ENCODE measurements at regions not wholly inside any gene's neighbourhood (a gene's known extent, or its start where the extent isn't known, plus 50 kb on each side); places are given as distances from the start of the nearest gene placed in this dataset.
"Not testable (repeated sequence)": the region's sequence is repeated elsewhere in the genome, so short reads cannot be mapped to it uniquely, and the experiment has no call there.

DNA sequence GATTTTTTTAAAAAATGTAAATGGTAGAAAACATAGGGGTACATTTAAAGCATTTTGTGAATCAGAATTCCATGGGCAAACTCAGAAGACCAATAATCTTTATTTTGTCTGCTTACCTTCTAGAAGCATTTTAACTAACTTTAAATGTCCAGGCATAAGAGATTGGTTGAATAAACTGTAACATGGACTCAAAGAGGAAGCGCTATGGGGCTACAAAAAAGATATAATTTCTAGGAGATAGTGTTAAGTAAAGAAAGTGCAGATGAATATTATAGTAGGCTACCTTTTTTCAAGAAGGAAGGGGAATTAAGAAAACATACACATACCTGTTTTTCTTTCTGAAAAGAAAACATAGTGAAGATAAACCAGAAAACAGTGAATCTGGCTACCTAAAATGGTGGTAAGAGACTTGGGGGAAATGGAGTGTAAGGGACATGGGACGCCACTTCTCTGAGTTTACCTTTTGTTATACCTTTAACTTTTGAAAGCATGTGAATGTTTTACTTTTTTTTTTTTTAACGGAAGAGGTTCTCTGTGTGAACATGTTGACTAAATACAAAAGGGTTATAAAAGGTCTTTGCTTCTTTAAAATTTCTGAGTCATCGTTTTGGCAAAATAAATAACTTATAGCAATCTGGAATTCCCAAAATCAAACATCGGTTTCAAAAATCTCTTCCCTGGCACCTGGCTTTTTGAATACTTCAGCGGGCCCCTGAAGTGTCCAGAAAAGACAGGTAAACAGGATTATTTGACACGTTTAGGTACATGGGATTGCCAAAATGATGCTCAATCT is 133.4 kb downstream of the OR2B2 start:
- H3K9me3 ChIP-seq: no peaks in the 10 kb centered on the region
- H3K27ac ChIP-seq: no peak overlapping the region
- H3K36me3 ChIP-seq: no peaks in the 10 kb centered on the region
- H3K27me3 ChIP-seq: no peaks in the 10 kb centered on the region
- H3K9ac ChIP-seq (ENCODE audit: low read depth in 2 of 2, low read length in 2 of 2): no peak overlapping the region
- no peaks in the 10 kb centered on the region for H3K4me1 ChIP-seq
- TF ChIP-seq, protein P1, sequence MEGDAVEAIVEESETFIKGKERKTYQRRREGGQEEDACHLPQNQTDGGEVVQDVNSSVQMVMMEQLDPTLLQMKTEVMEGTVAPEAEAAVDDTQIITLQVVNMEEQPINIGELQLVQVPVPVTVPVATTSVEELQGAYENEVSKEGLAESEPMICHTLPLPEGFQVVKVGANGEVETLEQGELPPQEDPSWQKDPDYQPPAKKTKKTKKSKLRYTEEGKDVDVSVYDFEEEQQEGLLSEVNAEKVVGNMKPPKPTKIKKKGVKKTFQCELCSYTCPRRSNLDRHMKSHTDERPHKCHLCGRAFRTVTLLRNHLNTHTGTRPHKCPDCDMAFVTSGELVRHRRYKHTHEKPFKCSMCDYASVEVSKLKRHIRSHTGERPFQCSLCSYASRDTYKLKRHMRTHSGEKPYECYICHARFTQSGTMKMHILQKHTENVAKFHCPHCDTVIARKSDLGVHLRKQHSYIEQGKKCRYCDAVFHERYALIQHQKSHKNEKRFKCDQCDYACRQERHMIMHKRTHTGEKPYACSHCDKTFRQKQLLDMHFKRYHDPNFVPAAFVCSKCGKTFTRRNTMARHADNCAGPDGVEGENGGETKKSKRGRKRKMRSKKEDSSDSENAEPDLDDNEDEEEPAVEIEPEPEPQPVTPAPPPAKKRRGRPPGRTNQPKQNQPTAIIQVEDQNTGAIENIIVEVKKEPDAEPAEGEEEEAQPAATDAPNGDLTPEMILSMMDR (IDR thresholded peaks at IDR 0.05): no peak
- no peak for DNase-seq
- H3K4me3 ChIP-seq: no peak overlapping the region
- intact Hi-C loops (cut with DNase I): no loop called here

DNA sequence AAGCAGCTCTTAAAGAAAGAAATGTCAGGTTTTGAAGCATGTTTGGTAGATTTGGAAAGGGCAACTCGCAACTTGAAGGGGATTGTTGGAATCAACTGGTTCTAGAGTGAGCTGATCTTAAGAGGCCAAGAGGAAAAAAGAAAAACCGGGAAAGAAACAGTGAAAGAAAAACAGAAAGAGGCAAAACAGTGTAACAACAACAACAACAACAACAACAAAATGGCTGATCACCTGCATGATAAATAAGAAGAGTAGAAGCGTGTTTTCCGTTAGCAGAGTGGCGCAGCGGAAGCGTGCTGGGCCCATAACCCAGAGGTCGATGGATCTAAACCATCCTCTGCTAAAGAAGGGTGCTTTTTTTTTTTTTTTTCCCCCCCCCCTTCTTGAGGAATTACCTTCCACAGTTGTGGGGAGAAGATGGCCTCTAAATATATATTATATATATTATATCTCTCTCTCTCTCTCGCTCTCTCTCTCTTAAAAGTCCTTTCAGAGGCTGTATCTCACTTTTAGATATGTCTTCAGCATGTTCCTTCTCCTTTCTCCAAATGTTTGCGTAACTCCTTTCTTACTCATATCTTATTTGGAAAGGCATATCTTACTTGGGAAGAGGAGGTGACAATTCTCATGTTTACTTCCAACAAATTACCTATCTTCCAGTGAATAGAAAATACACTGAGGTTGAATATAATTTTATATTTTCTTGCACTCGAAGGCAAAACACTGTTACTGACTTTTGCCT is 134.4 kb downstream of the OR2B2 start:
- intact Hi-C loops (cut with DNase I): no loop called here
- no peaks in the 10 kb centered on the region for H3K9me3 ChIP-seq
- H3K4me1 ChIP-seq: no peaks in the 10 kb centered on the region
- H3K27ac ChIP-seq: no peak overlapping the region
- DNase-seq: no peak
- no peak overlapping the region for H3K4me3 ChIP-seq
- no peaks in the 10 kb centered on the region for H3K27me3 ChIP-seq
- TF ChIP-seq, protein P1 (IDR thresholded peaks at IDR 0.05): no peak
- H3K36me3 ChIP-seq: no peaks in the 10 kb centered on the region
- no peak overlapping the region for H3K9ac ChIP-seq (ENCODE audit: low read depth in 2 of 2, low read length in 2 of 2)

DNA sequence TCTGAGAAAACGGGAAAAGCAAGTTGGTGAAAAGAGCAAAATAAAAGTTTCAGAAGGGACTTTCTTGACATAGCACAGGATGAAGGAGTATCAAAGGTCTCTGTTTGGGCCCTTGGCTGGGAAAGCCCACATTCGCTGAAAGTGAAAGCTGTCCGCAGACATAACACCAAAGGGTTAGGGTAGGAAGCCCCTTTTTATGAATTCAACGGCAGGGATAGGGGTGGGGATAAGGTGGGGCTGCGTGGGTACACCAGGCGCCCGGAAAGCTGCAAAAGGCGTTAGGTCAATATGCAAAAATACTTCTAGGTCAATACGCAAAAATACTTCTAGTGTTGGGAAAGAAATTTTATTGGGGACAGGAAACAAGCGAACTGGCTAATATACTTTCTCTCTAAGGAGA is 135.1 kb downstream of the OR2B2 start:
- Histone ChIP-seq H3K9ac (ENCODE audit: low read depth in 2 of 2, low read length in 2 of 2) (no peak overlapping the region), H3K27ac (peak overlapping the region; percentile 64), H3K27me3 (no peaks in the 10 kb centered on the region), H3K4me3 (no peak overlapping the region), H3K4me1 (no peaks in the 10 kb centered on the region), H3K9me3 (no peaks in the 10 kb centered on the region), H3K36me3 (no peaks in the 10 kb centered on the region)
- TF ChIP-seq, protein P1 (IDR thresholded peaks at IDR 0.05): no peak
- DNase-seq: peak; percentile 35
- intact Hi-C loops (cut with DNase I): no loop called here

DNA sequence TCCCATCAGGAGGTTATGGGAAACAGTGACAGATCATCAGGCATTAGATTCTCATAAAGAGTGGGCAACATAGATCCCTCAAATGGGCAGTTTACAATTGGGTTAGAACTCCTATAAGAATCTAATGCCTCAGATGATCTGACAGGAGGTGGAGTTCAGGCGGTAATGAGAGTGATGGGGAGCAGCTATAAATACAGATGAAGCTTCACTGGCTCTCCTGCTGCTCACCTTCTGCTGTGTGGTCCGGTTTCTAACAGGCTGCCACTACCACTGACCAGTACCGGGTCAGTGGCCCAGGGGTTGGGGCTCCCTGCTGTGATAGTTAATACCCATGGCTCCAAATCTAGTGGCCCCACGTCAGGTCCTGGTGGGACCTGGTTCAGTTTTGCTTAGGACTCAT is 135.7 kb downstream of the OR2B2 start:
- no peaks in the 10 kb centered on the region for H3K4me1 ChIP-seq

DNA sequence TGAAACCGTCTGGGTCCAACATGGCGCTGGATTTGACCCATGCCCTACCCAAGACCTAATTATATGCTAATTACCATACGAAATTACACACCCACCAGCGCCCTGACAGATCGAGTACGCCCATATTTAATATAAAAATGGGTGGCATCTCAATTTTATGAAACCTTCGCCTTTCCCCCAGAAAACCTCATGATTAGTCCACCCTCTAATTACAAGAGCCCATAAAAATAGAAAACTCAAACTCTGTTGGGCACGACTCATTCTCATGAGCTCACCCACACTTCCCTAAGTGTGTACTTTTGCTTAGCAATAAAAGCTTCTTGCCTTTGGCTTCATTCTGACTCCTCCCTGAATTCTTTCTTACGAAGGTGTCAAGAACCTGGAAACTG is 136.4 kb downstream of the OR2B2 start:
- Histone ChIP-seq H3K9me3 (no peaks in the 10 kb centered on the region), H3K27ac (peak overlapping the region; percentile 64), H3K4me1 (no peaks in the 10 kb centered on the region), H3K9ac (ENCODE audit: low read depth in 2 of 2, low read length in 2 of 2) (peak overlapping the region in 1 of 2 donors; percentile 38), H3K27me3 (no peaks in the 10 kb centered on the region), H3K36me3 (no peaks in the 10 kb centered on the region), H3K4me3 (no peak overlapping the region)
- intact Hi-C loops (cut with DNase I): no loop called here
- DNase-seq: peak; percentile 53
- TF ChIP-seq, protein P1 (IDR thresholded peaks at IDR 0.05): no peak

More for the DNA sequence above, 135.7 kb downstream of the OR2B2 start:
- Histone ChIP-seq H3K27me3 (no peaks in the 10 kb centered on the region), H3K27ac (peak overlapping the region; percentile 64), H3K9me3 (no peaks in the 10 kb centered on the region), H3K36me3 (no peaks in the 10 kb centered on the region), H3K4me3 (no peak overlapping the region), H3K9ac (ENCODE audit: low read depth in 2 of 2, low read length in 2 of 2) (peak overlapping the region in 1 of 2 donors; percentile 26)
- intact Hi-C loops (cut with DNase I): no loop called here
- TF ChIP-seq, protein P1 (IDR thresholded peaks at IDR 0.05): no peak
- DNase-seq: no peak

DNA sequence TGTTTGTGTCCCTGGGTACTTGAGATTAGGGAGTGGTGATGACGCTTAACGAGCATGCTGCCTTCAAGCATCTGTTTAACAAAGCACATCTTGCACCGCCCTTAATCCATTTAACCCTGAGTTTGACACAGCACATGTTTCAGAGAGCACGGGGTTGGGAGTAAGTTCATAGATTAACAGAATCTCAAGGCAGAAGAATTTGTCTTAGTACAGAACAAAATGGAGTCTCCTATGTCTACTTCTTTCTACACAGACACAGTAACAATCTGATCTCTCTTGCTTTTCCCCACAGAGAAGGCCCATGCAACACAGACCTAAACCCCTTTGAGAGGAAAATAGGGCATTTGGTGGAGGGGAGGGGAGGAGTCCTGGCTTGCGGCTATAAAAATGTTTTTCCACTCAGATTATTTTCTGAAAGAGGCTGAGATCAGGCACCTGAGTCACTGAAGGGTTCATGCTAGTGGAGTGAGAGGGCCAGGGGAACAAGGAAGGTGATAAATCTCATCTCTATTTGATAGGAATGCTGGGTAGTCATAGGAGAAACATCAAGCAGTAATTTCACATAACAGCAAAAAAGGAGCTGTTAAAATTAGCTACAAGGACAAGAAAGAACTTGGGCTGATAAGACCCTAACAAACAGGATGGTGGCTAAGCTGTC is 136.9 kb downstream of the OR2B2 start:
- H3K4me1 ChIP-seq; intact Hi-C loops (cut with DNase I); DNase-seq; H3K4me3 ChIP-seq; H3K27me3 ChIP-seq; H3K36me3 ChIP-seq; H3K9me3 ChIP-seq: not testable (repeated sequence)
- Histone ChIP-seq H3K27ac (peak overlapping the region; percentile 64), H3K9ac (ENCODE audit: low read depth in 2 of 2, low read length in 2 of 2) (peak overlapping the region in 1 of 2 donors; percentile 38)

DNA sequence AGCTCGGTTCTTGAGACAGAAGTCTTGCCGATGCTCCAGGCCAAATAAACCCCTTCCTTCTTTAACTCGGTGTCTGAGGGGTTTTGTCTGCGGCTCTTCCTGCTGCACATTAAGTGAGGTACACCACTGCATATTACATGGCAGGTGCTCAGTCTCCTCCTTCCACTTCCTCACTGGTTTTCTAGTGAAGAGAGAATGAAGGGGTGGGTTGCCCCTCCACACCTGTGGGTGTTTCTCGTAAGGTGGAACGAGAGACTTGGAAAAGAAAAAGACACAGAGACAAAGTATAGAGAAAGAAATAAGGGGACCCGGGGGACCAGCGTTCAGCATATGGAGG is 138.0 kb downstream of the OR2B2 start:
- H3K27me3 ChIP-seq, H3K36me3 ChIP-seq, H3K4me3 ChIP-seq, H3K9me3 ChIP-seq, DNase-seq, H3K4me1 ChIP-seq: not testable (repeated sequence)
- intact Hi-C loops (cut with DNase I): loop anchor here (5.0 kb wide), 1 partner anchor 123 kb away; no protein-coding TSS in a partner anchor
- Histone ChIP-seq H3K27ac (peak overlapping the region; percentile 78), H3K9ac (ENCODE audit: low read depth in 2 of 2, low read length in 2 of 2) (peak overlapping the region in 1 of 2 donors; percentile 67)
